ENCODE measurements at regions not wholly inside any gene's neighbourhood (a gene's known extent, or its start where the extent isn't known, plus 50 kb on each side); places are given as distances from the start of the nearest gene placed in this dataset.

DNA sequence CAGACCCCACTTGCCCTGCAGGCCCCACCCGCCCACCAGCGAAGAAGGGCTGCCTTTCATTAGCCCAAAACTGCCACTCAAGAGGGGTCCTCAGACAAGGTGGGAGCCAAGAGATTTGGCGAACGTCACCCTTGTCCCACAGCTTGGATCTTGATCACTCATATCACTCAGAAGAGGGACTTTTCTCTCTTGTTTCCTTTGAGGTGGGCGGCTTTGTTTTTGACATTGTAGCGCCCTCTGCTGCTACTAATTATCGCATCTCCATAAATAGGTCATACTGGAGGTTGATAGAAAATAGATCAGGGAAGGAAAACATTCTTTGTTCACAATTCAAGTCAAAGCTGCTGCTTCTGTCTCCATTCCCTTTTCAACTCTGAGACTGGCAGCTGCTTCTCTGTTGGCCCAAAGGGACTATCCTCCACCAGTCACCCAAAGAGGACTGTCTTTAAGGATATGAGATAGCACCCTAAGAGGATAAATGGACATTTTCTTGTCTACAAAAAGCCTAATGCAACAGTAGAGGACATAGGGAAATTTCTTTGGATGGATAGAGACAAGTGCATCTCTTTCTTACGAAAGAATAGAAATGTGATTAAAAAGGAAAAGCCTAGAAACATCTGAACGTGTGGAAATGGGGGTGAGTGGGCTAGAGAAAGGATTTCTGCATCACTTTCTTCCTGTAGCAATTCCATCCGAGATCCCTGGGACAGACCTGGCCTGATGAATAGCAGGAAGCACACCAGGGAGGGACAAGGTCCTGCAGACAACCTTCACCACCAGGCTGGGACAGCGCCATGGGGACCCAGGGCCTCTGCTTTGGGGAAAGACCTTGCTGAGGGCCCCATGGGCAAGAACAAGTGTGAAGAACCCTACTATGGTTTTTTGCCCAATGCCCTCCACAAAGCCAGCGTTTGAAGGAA, 115.8 kb downstream of the DAD1 start:
- Histone ChIP-seq H2AFZ (no peak overlapping the region), H3K9me3 (ENCODE audit: insufficient read depth, low read depth) (no peaks in the 10 kb centered on the region), H3F3A (ENCODE audit: insufficient read depth, low read depth) (no peaks in the 10 kb centered on the region), H3K27ac (no peak overlapping the region), H3K27me3 (ENCODE audit: insufficient read depth, low read depth) (no peaks in the 10 kb centered on the region), H3K36me3 (ENCODE audit: low read depth) (no peaks in the 10 kb centered on the region), H3K4me2 (no peak overlapping the region), H4K20me1 (ENCODE audit: insufficient read depth) (no peaks in the 10 kb centered on the region), H3K4me1 (replicated peaks; ENCODE audit: insufficient read depth) (no peaks in the 10 kb centered on the region), H3K9me2 (ENCODE audit: insufficient read depth) (no peaks in the 10 kb centered on the region), H3K79me2 (ENCODE audit: low read depth) (no peaks in the 10 kb centered on the region), H3K4me3 (no peak overlapping the region)
- TF ChIP-seq, protein P1, sequence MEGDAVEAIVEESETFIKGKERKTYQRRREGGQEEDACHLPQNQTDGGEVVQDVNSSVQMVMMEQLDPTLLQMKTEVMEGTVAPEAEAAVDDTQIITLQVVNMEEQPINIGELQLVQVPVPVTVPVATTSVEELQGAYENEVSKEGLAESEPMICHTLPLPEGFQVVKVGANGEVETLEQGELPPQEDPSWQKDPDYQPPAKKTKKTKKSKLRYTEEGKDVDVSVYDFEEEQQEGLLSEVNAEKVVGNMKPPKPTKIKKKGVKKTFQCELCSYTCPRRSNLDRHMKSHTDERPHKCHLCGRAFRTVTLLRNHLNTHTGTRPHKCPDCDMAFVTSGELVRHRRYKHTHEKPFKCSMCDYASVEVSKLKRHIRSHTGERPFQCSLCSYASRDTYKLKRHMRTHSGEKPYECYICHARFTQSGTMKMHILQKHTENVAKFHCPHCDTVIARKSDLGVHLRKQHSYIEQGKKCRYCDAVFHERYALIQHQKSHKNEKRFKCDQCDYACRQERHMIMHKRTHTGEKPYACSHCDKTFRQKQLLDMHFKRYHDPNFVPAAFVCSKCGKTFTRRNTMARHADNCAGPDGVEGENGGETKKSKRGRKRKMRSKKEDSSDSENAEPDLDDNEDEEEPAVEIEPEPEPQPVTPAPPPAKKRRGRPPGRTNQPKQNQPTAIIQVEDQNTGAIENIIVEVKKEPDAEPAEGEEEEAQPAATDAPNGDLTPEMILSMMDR (conservative IDR thresholded peaks at IDR 0.05), result peak; percentile 72
- TF ChIP-seq EZH2 (IDR thresholded peaks at IDR 0.05; ENCODE audit: low read depth), result no peak
- DNase-seq, result peak in 1 of 2 experiments; percentile 32
- ChIA-PET CTCF (interaction anchor here (1.5 to 1.6 kb wide), 2 partner anchors 82 to 351 kb away, joined by 4 to 7 read pairs; no protein-coding TSS in a partner anchor), POLR2A (ENCODE audit: unreplicated experiment) (no interaction called here)
- no TSS peak for BruUV-seq (replicated peaks)
- intact Hi-C loops (cut with micrococcal nuclease; ENCODE audit: unreplicated experiment), result loop anchor here (1.0 to 5.0 kb wide), 4 partner anchors 81 to 246 kb away; no protein-coding TSS in a partner anchor

- TF ChIP-seq, protein P1 (conservative IDR thresholded peaks at IDR 0.05), result no peak
- TF ChIP-seq EZH2 (IDR thresholded peaks at IDR 0.05; ENCODE audit: low read depth), result no peak
- ChIA-PET POLR2A (ENCODE audit: unreplicated experiment) (no interaction called here), CTCF (interaction anchor here (1.5 to 1.6 kb wide), 2 partner anchors 82 to 350 kb away, joined by 4 to 7 read pairs; no protein-coding TSS in a partner anchor)
- H3K4me2 ChIP-seq, result no peak overlapping the region
- no peaks in the 10 kb centered on the region for H3K27me3 ChIP-seq (ENCODE audit: insufficient read depth, low read depth)
- BruUV-seq (replicated peaks), result no TSS peak
- DNase-seq, result no peak
- no peaks in the 10 kb centered on the region; the same call in 1 of the 2 replicates for H3K4me1 ChIP-seq (replicated peaks; ENCODE audit: insufficient read depth)
- no peaks in the 10 kb centered on the region for H3K36me3 ChIP-seq (ENCODE audit: low read depth)
- no peaks in the 10 kb centered on the region for H3F3A ChIP-seq (ENCODE audit: insufficient read depth, low read depth)
- no peaks in the 10 kb centered on the region for H3K9me3 ChIP-seq (ENCODE audit: insufficient read depth, low read depth)
- intact Hi-C loops (cut with micrococcal nuclease; ENCODE audit: unreplicated experiment), result loop anchor here (5.0 kb wide), 2 partner anchors 160 to 245 kb away; no protein-coding TSS in a partner anchor
- no peaks in the 10 kb centered on the region for H3K79me2 ChIP-seq (ENCODE audit: low read depth)
- H3K27ac ChIP-seq, result no peak overlapping the region
- no peaks in the 10 kb centered on the region for H3K9me2 ChIP-seq (ENCODE audit: insufficient read depth)
- no peak overlapping the region for H3K4me3 ChIP-seq
- H4K20me1 ChIP-seq (ENCODE audit: insufficient read depth), result no peaks in the 10 kb centered on the region
- no peak overlapping the region for H2AFZ ChIP-seq
These were observed 116.6 kb downstream of the DAD1 start for GRCh38 chr14:22472466-22472865.

- TF ChIP-seq, protein P1 (conservative IDR thresholded peaks at IDR 0.05), result no peak
- TF ChIP-seq EZH2 (IDR thresholded peaks at IDR 0.05; ENCODE audit: low read depth), result no peak
- no TSS peak for BruUV-seq (replicated peaks)
- ChIA-PET POLR2A (ENCODE audit: unreplicated experiment) (no interaction called here), CTCF (interaction anchor here (1.5 kb wide), 1 partner anchor 81 kb away, joined by 3 read pairs; no protein-coding TSS in a partner anchor)
- H3K79me2 ChIP-seq (ENCODE audit: low read depth), result no peaks in the 10 kb centered on the region
- H3K27ac ChIP-seq, result no peak overlapping the region
- no peaks in the 10 kb centered on the region for H4K20me1 ChIP-seq (ENCODE audit: insufficient read depth)
- H3F3A ChIP-seq (ENCODE audit: insufficient read depth, low read depth), result peaks cover 5% of the 10 kb centered on the region; the same call in 1 of the 2 replicates
- no peak for DNase-seq
- no peaks in the 10 kb centered on the region for H3K9me2 ChIP-seq (ENCODE audit: insufficient read depth)
- H3K4me2 ChIP-seq, result no peak overlapping the region
- peaks cover 8% of the 10 kb centered on the region for H3K4me1 ChIP-seq (replicated peaks; ENCODE audit: insufficient read depth)
- H2AFZ ChIP-seq, result no peak overlapping the region
- H3K4me3 ChIP-seq, result no peak overlapping the region
- H3K36me3 ChIP-seq (ENCODE audit: low read depth), result no peaks in the 10 kb centered on the region
- intact Hi-C loops (cut with micrococcal nuclease; ENCODE audit: unreplicated experiment), result loop anchor here (5.0 kb wide), 2 partner anchors 159 to 244 kb away; no protein-coding TSS in a partner anchor
- no peaks in the 10 kb centered on the region for H3K9me3 ChIP-seq (ENCODE audit: insufficient read depth, low read depth)
- H3K27me3 ChIP-seq (ENCODE audit: insufficient read depth, low read depth), result no peaks in the 10 kb centered on the region
These were observed 117.4 kb downstream of the DAD1 start for GRCh38 chr14:22471545-22472121.

All from PC-9 (cell line).